K562 (cell line): ENCODE measurements at regions not wholly inside any gene's neighbourhood (a gene's known extent, or its start where the extent isn't known, plus 50 kb on each side); places are given as distances from the start of the nearest gene placed in this dataset.
A peak's percentile ranks its signal among the peaks of the same experiment; 100 is the strongest.

Experiments used
- ATAC-seq: fragments of 200-7000 bp; cut with Tn5 transposase; 3 replicates; pipeline ENCODE4 v1.9.1; 2020; ENCODE audit warnings: moderate library complexity
- BruUV-seq: library from RNA; stranded (reverse); fragments of 400-500 nt; replicated peaks from 2 replicates; lab custom pipeline; 2021; lab: Mats Ljungman, UMichigan
- CTCF ChIA-PET: fragments of 300-600 bp; formaldehyde crosslinking; extraction: SDS; loops from one replicate; lab custom pipeline; 2021; ENCODE audit warnings: low intra/inter-chr PET ratio; lab: Yijun Ruan, JAX
- POLR2A ChIA-PET: fragments of 300-600, 350-650 bp; sonication (Branson Sonifier 250); formaldehyde crosslinking; extraction: SDS; loops from one replicate; lab custom pipeline; 2021; ENCODE audit warnings: antibody characterized with exemption, inconsistent platforms; lab: Yijun Ruan, JAX
- DNase-seq, 4 experiments: peaks; one replicate each; pipeline versions ENCODE4 v3.0.0 to v3.0.0-alpha.2; 2011 to 2018; ENCODE audit warnings: low spot score in 3 of 4, mixed read lengths in 3 of 4; ENCODE audit errors: extremely low read depth in 1 of 4
- FAIRE-seq: peaks from 2 replicates; lab custom pipeline; 2011; peaks lifted over from hg19 to GRCh38; lab: Jason Lieb, UNC
- H2AFZ ChIP-seq: 2 replicates; pipeline ENCODE4 v1.6.0; 2011; ENCODE audit warnings: low read depth, low read length, control low read depth, inconsistent platforms
- H3K27ac ChIP-seq: fragments of 200-600 bp; 3 replicates; pipeline ENCODE4 v1.8.0; 2011; ENCODE audit warnings: low read depth, mild to moderate bottlenecking, control low read depth, inconsistent platforms, low read length, moderate library complexity, mixed read lengths; ENCODE audit errors: extremely low read depth
- H3K27me3 ChIP-seq, 2 experiments: fragments of 300-600 bp in 1 of 2; 2 replicates in 1 of 2; 3 replicates in 1 of 2; pipeline versions ENCODE4 v1.6.0 to v1.8.0; 2011; ENCODE audit warnings: inconsistent platforms in 2 of 2, low read length in 2 of 2, mild to moderate bottlenecking in 1 of 2, mixed read lengths in 1 of 2, moderate library complexity in 1 of 2; ENCODE audit not compliant: control insufficient read depth in 2 of 2, insufficient read depth in 2 of 2
- H3K36me3 ChIP-seq: fragments of 300-600 bp; 3 replicates; pipeline ENCODE4 v1.8.0; 2011; ENCODE audit warnings: mild to moderate bottlenecking, low read length, inconsistent platforms; ENCODE audit not compliant: control insufficient read depth, insufficient read depth
- H3K4me1 ChIP-seq, 2 experiments: fragments of 200-600 bp in 1 of 2; replicated peaks in 1 of 2; 2 replicates in 1 of 2; 3 replicates in 1 of 2; pipeline versions ENCODE4 v1.5.1 to v1.8.0; 2011; ENCODE audit warnings: inconsistent platforms in 2 of 2, low read length in 2 of 2, mild to moderate bottlenecking in 1 of 2, mixed read lengths in 1 of 2, moderate library complexity in 1 of 2; ENCODE audit not compliant: control insufficient read depth in 2 of 2, insufficient read depth in 2 of 2
- H3K4me2 ChIP-seq: 2 replicates; pipeline ENCODE4 v1.6.1; 2011; ENCODE audit warnings: low read length, control low read depth, inconsistent platforms, mixed read lengths; ENCODE audit not compliant: insufficient read depth
- H3K4me3 ChIP-seq: fragments of 200-600 bp; sonication (generic), shearing (Covaris generic); 2 replicates; pipeline ENCODE4 v1.5.1; 2016; ENCODE audit warnings: control low read depth, inconsistent platforms
- H3K79me2 ChIP-seq: fragments of 200-600 bp; 3 replicates; pipeline ENCODE4 v1.8.0; 2011; ENCODE audit warnings: low read length, inconsistent platforms; ENCODE audit not compliant: control insufficient read depth, insufficient read depth
- H3K9ac ChIP-seq, 2 experiments: 2 replicates each; pipeline versions ENCODE4 v1.6.0 to v1.6.1; 2011; ENCODE audit warnings: low read depth in 2 of 2, low read length in 2 of 2, control low read depth in 1 of 2, inconsistent platforms in 1 of 2, mild to moderate bottlenecking in 1 of 2, mixed read lengths in 1 of 2; ENCODE audit not compliant: insufficient read depth in 1 of 2
- H3K9me1 ChIP-seq: one replicate; pipeline ENCODE4 v1.6.0; 2011; ENCODE audit warnings: inconsistent platforms, mild to moderate bottlenecking, low read length, moderate library complexity; ENCODE audit not compliant: control insufficient read depth, insufficient read depth
- H3K9me3 ChIP-seq: replicated peaks from 2 replicates; pipeline ENCODE4 v1.5.1; 2011; ENCODE audit warnings: low read depth, low read length, inconsistent platforms; ENCODE audit not compliant: control insufficient read depth, insufficient read depth
- H4K20me1 ChIP-seq: replicated peaks from 2 replicates; pipeline ENCODE4 v1.6.1; 2011; ENCODE audit warnings: low read length, inconsistent platforms, mixed read lengths; ENCODE audit not compliant: control insufficient read depth, insufficient read depth
- ATF1 ChIP-seq, 2 experiments: fragments of 450-650 bp in 1 of 2; IDR thresholded peaks; 2 replicates each; pipeline ENCODE4 v1.6.1; 2016; ENCODE audit warnings: missing compliant biosample characterization in 1 of 2, missing genetic modification characterization in 1 of 2
- C11orf30 ChIP-seq: fragments of 450-650 bp; IDR thresholded peaks from 2 replicates; pipeline ENCODE4 v1.6.1; 2016; ENCODE audit warnings: low read depth, mild to moderate bottlenecking
- MAFF ChIP-seq: IDR thresholded peaks from 2 replicates; pipeline ENCODE4 v1.6.1; 2012; ENCODE audit warnings: low read length, improper control_type of control experiment
- MAFG ChIP-seq: fragments of 450-650 bp; conservative IDR thresholded peaks from 2 replicates; pipeline ENCODE4 v1.6.1; 2016; ENCODE audit warnings: missing genetic modification characterization, missing compliant biosample characterization
- MAFK ChIP-seq: IDR thresholded peaks from 2 replicates; pipeline ENCODE4 v1.6.1; 2011; ENCODE audit warnings: low read length, improper control_type of control experiment
- NFE2L1 ChIP-seq: fragments of 450-650 bp; IDR thresholded peaks from 2 replicates; pipeline ENCODE4 v1.6.1; 2016; ENCODE audit warnings: missing genetic modification characterization, low read depth, mild to moderate bottlenecking, missing compliant biosample characterization, moderate library complexity, borderline replicate concordance
- POLR2H ChIP-seq: IDR thresholded peaks from 2 replicates; pipeline ENCODE4 v1.6.1; 2016; ENCODE audit warnings: missing genetic modification characterization, low read depth, mild to moderate bottlenecking, control low read depth, missing compliant biosample characterization, moderate library complexity
- RBM15 ChIP-seq: fragments of 200-400 bp; formaldehyde crosslinking; IDR thresholded peaks from 2 replicates; pipeline ENCODE4 v1.6.1; 2018; ENCODE audit warnings: mild to moderate bottlenecking, low read length, moderate library complexity; ENCODE audit not compliant: insufficient read depth
- ZNF316 ChIP-seq: fragments of 450-650 bp; IDR thresholded peaks from 2 replicates; pipeline ENCODE4 v1.6.1; 2016
- WGBS: fragments of 100-300 bp; shearing (Covaris generic); methylation state at CpG from one replicate; pipeline ENCODE4 v1.1.6; 2016; ENCODE audit warnings: low coverage, mixed read lengths; ENCODE audit not compliant: insufficient coverage; ENCODE audit errors: missing lambda C conversion rate; 5-methylcytosine and 5-hydroxymethylcytosine counted together
- in situ Hi-C: fragments of 300-500 bp; cut with MboI; formaldehyde crosslinking; loops from 4 replicates; pipeline ENCODE4 v1.15.0; 2018; ENCODE audit warnings: inconsistent platforms, mixed read lengths
- intact Hi-C: fragments of 100-400 bp; cut with micrococcal nuclease; formaldehyde crosslinking; loops from 2 replicates; pipeline ENCODE4 v1.14.2; 2022
- TF ChIP-seq, protein P1 (sequence below): fragments of 450-650 bp; formaldehyde crosslinking; conservative IDR thresholded peaks from 2 replicates; pipeline ENCODE4 v1.4.0; 2022; ENCODE audit warnings: mild to moderate bottlenecking, missing genetic modification characterization

DNA sequence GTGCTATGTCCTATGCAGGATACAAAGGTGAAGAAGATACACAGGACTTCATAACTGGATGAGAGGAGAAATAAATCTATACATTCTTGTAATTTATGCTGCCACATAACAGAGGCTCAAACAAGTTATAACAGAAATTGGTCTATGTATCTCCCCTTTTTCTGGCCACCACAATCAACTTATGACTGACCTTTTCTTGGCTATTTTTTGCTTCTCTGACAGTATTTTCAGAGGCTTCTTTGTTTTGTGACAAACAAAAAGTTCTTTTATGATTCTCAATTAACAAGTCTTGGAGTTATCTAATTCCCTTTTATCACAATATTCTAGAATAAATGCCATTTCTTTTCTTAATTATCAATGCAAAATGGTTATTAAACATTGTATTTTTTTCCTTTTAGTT is 953.0 kb upstream of the ZWINT start:
- in situ Hi-C loops = no loop called here
- no peaks in the 10 kb centered on the region for H3K36me3 ChIP-seq
- H2AFZ ChIP-seq = no peak overlapping the region
- ATAC-seq (no peak), FAIRE-seq (no peak), DNase-seq (no peak)
- intact Hi-C loops = no loop called here
- H3K4me3 ChIP-seq = no peak overlapping the region
- no peak overlapping the region for H3K9ac ChIP-seq
- no peak overlapping the region for H3K27ac ChIP-seq
- POLR2A ChIA-PET = no interaction called here
- no peaks in the 10 kb centered on the region for H3K9me3 ChIP-seq
- H4K20me1 ChIP-seq = no peaks in the 10 kb centered on the region
- no peaks in the 10 kb centered on the region for H3K4me1 ChIP-seq
- H3K27me3 ChIP-seq = no peaks in the 10 kb centered on the region
- no peaks in the 10 kb centered on the region for H3K9me1 ChIP-seq
- TF ChIP-seq, protein P1, sequence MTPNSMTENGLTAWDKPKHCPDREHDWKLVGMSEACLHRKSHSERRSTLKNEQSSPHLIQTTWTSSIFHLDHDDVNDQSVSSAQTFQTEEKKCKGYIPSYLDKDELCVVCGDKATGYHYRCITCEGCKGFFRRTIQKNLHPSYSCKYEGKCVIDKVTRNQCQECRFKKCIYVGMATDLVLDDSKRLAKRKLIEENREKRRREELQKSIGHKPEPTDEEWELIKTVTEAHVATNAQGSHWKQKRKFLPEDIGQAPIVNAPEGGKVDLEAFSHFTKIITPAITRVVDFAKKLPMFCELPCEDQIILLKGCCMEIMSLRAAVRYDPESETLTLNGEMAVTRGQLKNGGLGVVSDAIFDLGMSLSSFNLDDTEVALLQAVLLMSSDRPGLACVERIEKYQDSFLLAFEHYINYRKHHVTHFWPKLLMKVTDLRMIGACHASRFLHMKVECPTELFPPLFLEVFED (CRISPR knock-in tag) = no peak
- no peak for TF ChIP-seq RBM15
- TF ChIP-seq NFE2L1 (tag) = no peak
- BruUV-seq = no TSS peak
- H3K4me2 ChIP-seq = no peak overlapping the region
- CTCF ChIA-PET = no interaction called here
- H3K79me2 ChIP-seq = no peaks in the 10 kb centered on the region

DNA sequence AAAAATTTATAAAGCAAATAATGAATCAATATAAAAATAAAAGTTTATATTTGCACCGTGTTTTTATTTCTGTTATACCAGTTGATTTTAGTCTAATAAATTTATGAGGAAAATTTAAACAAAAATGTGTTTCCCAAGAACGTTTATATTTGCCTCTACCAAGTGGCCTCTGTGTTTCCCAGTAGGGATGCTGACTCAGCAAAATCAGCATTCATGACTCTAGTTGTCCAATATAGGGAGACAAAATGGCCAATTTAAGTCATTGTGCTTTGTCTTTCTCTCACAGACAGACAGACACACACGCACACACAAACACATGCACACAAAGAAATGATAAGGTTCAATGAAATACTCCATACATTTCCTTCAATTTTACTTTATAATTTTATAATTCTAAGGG is 942.5 kb upstream of the ZWINT start:
- TF ChIP-seq MAFF = peak; percentile 99
- peak; percentile 100 for TF ChIP-seq MAFK
- TF ChIP-seq ATF1 (CRISPR knock-in tag; IDR thresholded peaks at IDR 0.05) = no peak
- TF ChIP-seq ATF1 (tag; IDR thresholded peaks at IDR 0.05) = no peak
- TF ChIP-seq ZNF316 = peak; percentile 92
- no peak for TF ChIP-seq POLR2H (tag)
- peak; percentile 86 for TF ChIP-seq C11orf30
- peak; percentile 93 for TF ChIP-seq MAFG (tag)
- WGBS = 1% methylated on average over 3 of the region's 3 CpGs
- H3K9me3 ChIP-seq = no peaks in the 10 kb centered on the region
- no peak overlapping the region for H3K9ac ChIP-seq
- DNase-seq (peak in 2 of 4 experiments; percentile 2 to 7), ATAC-seq (no peak), FAIRE-seq (no peak)
- intact Hi-C loops (no loop called here), in situ Hi-C loops (no loop called here)
- H3K27ac ChIP-seq = no peak overlapping the region
- no peaks in the 10 kb centered on the region for H3K36me3 ChIP-seq
- no peaks in the 10 kb centered on the region for H3K79me2 ChIP-seq
- H3K27me3 ChIP-seq = no peaks in the 10 kb centered on the region
- H3K4me1 ChIP-seq = no peaks in the 10 kb centered on the region
- H3K4me2 ChIP-seq = no peak overlapping the region
- H3K4me3 ChIP-seq = no peak overlapping the region
- no peaks in the 10 kb centered on the region for H4K20me1 ChIP-seq
- no peaks in the 10 kb centered on the region for H3K9me1 ChIP-seq
- POLR2A ChIA-PET = no interaction called here
- CTCF ChIA-PET = no interaction called here
- no TSS peak for BruUV-seq
- H2AFZ ChIP-seq = no peak overlapping the region
